GM19035 (cell line): ENCODE measurements at regions not wholly inside any gene's neighbourhood (a gene's known extent, or its start where the extent isn't known, plus 50 kb on each side); places are given as distances from the start of the nearest gene placed in this dataset.

Experiments
- ATAC-seq: cut with Tn5 transposase; IDR thresholded peaks from one replicate; pipeline ENCODE4 v1.9.1; 2021; ENCODE audit not compliant: unreplicated experiment

GRCh38 chr1:200253774-200254495, 155.9 kb downstream of the ZNF281 start:
- no peak for ATAC-seq

GRCh38 chr1:200252531-200252930, 157.3 kb downstream of the ZNF281 start:
- no peak for ATAC-seq

- ATAC-seq, result no peak
These were observed 159.4 kb downstream of the ZNF281 start for GRCh38 chr1:200250469-200250868.

- ATAC-seq, result no peak
These were observed 161.3 kb downstream of the ZNF281 start for GRCh38 chr1:200248541-200248940.

GRCh38 chr1:200247518-200247917, 162.3 kb downstream of the ZNF281 start:
- ATAC-seq, result no peak

- no peak for ATAC-seq
These were observed 164.4 kb downstream of the ZNF281 start for GRCh38 chr1:200245473-200245872.

- no peak for ATAC-seq
These were observed 166.8 kb downstream of the ZNF281 start for GRCh38 chr1:200243042-200243437.

GRCh38 chr1:200242110-200243041, 167.5 kb downstream of the ZNF281 start:
- ATAC-seq, result no peak

- ATAC-seq, result no peak
These were observed 169.2 kb downstream of the ZNF281 start for GRCh38 chr1:200240656-200241055.

GRCh38 chr1:200238311-200238710, 171.5 kb downstream of the ZNF281 start:
- no peak for ATAC-seq

GRCh38 chr1:200237066-200237465, 172.8 kb downstream of the ZNF281 start:
- ATAC-seq, result no peak

- no peak for ATAC-seq
These were observed 174.9 kb downstream of the ZNF281 start for GRCh38 chr1:200234938-200235337.

GRCh38 chr1:200233393-200233792, 176.4 kb downstream of the ZNF281 start:
- ATAC-seq, result no peak

GRCh38 chr1:200231787-200232231, 178.0 kb downstream of the ZNF281 start:
- no peak for ATAC-seq

- no peak for ATAC-seq
These were observed 179.2 kb downstream of the ZNF281 start for GRCh38 chr1:200230671-200231070.

GRCh38 chr1:200228486-200228885, 181.3 kb downstream of the ZNF281 start:
- no peak for ATAC-seq

- no peak for ATAC-seq
These were observed 181.8 kb downstream of the ZNF281 start for GRCh38 chr1:200228081-200228480.
